ENCODE measurements at regions not wholly inside any gene's neighbourhood (a gene's known extent, or its start where the extent isn't known, plus 50 kb on each side); places are given as distances from the start of the nearest gene placed in this dataset.
A peak's percentile ranks its signal among the peaks of the same experiment; 100 is the strongest.

- DNase-seq: no peak
Measured at GRCh38 chr3:87175732-87176131, 51.4 kb upstream of the CHMP2B start.

GRCh38 chr3:87173776-87174175, 53.3 kb upstream of the CHMP2B start:
- DNase-seq: no peak

- no peak for DNase-seq
Measured at GRCh38 chr3:87173071-87173470, 54.0 kb upstream of the CHMP2B start.

GRCh38 chr3:87167628-87168456, 59.3 kb upstream of the CHMP2B start:
- DNase-seq: peak; percentile 19 to 28

GRCh38 chr3:87164245-87164644, 62.9 kb upstream of the CHMP2B start:
- no peak for DNase-seq

GRCh38 chr3:87161851-87162250, 65.3 kb upstream of the CHMP2B start:
- DNase-seq: no peak

- no peak for DNase-seq
Measured at GRCh38 chr3:87161417-87161816, 65.7 kb upstream of the CHMP2B start.

GRCh38 chr3:87161013-87161412, 66.1 kb upstream of the CHMP2B start:
- DNase-seq: no peak

- DNase-seq: no peak
Measured at GRCh38 chr3:87158823-87159222, 68.3 kb upstream of the CHMP2B start.

GRCh38 chr3:87148020-87148419, 79.1 kb upstream of the CHMP2B start:
- no peak for DNase-seq

- no peak for DNase-seq
Measured at GRCh38 chr3:87147562-87147961, 79.5 kb upstream of the CHMP2B start.

GRCh38 chr3:87145553-87145952, 81.6 kb upstream of the CHMP2B start:
- peak in 1 of 2 donors; percentile 1 for DNase-seq

GRCh38 chr3:87136066-87136596, 91.0 kb upstream of the CHMP2B start:
- DNase-seq: no peak

- no peak for DNase-seq
Measured at GRCh38 chr3:87135412-87135811, 91.7 kb upstream of the CHMP2B start.

- DNase-seq: no peak
Measured at GRCh38 chr3:87132801-87133200, 94.3 kb upstream of the CHMP2B start.

- DNase-seq: no peak
Measured at GRCh38 chr3:87128006-87128405, 99.1 kb upstream of the CHMP2B start.

GRCh38 chr3:87127281-87127680, 99.8 kb upstream of the CHMP2B start:
- no peak for DNase-seq

- no peak for DNase-seq
Measured at GRCh38 chr3:87126321-87126720, 100.8 kb upstream of the CHMP2B start.

- DNase-seq: no peak
Measured at GRCh38 chr3:87125116-87125515, 102.0 kb upstream of the CHMP2B start.

GRCh38 chr3:87122766-87123165, 104.3 kb upstream of the CHMP2B start:
- DNase-seq: no peak

GRCh38 chr3:87121856-87122255, 105.3 kb upstream of the CHMP2B start:
- DNase-seq: no peak

- DNase-seq: no peak
Measured at GRCh38 chr3:87120881-87121280, 106.2 kb upstream of the CHMP2B start.

GRCh38 chr3:87120236-87120635, 106.9 kb upstream of the CHMP2B start:
- DNase-seq: no peak

- no peak for DNase-seq
Measured at GRCh38 chr3:87109465-87109864, 117.6 kb upstream of the CHMP2B start.
